Kidney tubule cell (primary cell): ENCODE measurements at regions not wholly inside any gene's neighbourhood (a gene's known extent, or its start where the extent isn't known, plus 50 kb on each side); places are given as distances from the start of the nearest gene placed in this dataset.

Source experiments
- DNase-seq: peaks from one replicate; pipeline ENCODE4 v3.0.0-alpha.2; 2018; ENCODE audit warnings: low spot score

DNA sequence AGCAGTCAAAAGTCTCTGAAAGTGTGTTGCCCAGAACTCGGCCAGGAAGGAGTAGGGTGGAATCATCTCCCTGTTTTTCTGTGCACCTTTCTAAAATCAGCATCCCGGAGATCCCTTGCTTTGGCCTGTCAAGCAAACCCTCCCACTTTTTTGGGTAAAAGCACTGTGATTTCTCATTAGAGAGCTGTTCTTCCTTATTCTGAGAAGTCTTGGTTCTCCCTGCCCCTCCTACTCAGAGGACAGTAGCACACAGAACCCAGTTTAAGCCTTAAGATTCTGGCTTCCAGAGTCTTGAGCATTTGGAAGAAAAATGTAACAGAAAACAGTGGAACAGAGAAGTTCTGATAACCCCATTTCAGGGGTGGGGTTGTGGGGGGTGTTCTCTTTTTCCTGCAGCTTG, 52.6 kb upstream of the KATNAL1 start:
- DNase-seq = no peak

- no peak for DNase-seq
Observed at GRCh38 chr13:30360586-30360985, 53.2 kb upstream of the KATNAL1 start.

GRCh38 chr13:30362005-30362788, 54.8 kb upstream of the KATNAL1 start:
- DNase-seq = no peak

DNA sequence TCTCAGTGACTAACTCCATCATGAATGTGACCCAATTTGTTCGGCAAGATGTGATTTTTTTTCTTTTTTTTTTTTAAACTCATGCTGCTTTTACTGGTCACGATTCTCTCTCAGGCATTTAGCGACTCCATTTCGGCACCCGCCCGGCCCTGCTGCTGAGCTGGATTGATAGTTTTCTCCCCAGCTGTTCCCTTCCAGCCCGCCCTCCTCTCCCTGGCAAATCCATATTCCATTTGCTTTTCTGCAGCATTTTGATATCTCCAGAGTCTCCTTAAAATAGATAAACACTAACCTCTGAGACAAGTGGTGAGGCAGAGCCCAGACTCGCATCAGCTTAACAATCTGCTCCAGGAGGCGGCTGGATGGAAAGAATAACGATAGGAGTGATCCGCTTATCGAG, 55.5 kb upstream of the KATNAL1 start:
- DNase-seq = no peak

GRCh38 chr13:30363725-30364124, 56.4 kb upstream of the KATNAL1 start:
- no peak for DNase-seq

GRCh38 chr13:30364133-30364532, 56.8 kb upstream of the KATNAL1 start:
- no peak for DNase-seq

GRCh38 chr13:30364876-30365275, 57.4 kb upstream of the UBE2L5 start:
- DNase-seq = peak; percentile 63

- no peak for DNase-seq
Observed at GRCh38 chr13:30366088-30366487, 56.2 kb upstream of the UBE2L5 start.

DNA sequence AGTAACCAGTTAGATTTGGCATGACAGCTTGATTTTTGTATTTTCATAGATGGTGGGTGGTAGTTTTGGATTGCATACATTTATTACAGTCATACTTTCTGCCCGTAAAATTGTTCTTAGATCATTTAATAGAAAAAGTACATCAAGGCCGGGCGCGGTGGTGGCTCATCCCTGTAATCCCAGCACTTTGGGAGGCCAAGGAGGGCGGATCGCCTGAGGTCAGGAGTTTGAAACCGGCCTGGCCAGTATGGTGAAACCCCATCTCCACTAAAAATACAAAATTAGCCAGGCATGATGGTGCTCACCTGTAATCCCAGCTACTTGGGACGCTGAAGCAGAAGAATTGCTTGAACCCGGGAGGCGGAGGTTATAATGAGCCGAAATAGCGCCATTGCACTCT, 55.0 kb upstream of the UBE2L5 start:
- no peak for DNase-seq

- DNase-seq = no peak
Observed at GRCh38 chr13:30370146-30370545, 52.1 kb upstream of the UBE2L5 start.

DNA sequence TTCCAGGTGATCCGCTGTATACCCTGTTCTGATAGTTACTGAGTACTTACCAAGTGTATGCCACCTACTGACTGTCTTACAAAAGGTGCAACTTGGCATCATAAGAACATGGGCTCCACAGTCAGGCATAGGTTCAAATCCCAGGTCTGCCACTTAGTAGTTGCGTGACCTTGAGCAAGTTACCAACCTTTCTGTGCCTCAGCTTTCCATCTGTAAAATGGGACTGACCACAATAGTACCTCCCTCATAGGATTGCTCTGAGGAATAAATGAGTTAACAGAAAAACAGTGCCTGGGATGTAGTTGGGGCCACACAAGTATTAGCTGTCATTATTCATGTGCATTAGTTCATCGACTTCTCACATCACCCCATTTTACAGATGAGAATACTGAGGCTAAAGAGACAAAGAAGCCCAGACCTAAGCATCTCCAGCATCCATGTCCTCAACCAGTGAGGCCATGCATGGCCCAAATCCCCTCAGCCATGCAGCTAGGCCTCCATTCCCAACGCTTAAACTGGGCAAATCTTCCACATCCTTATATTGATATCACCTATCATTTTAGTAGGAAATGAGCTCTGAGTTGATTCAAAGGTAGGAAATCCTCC, 51.3 kb upstream of the UBE2L5 start:
- DNase-seq = no peak

- peak; percentile 94 for DNase-seq
Observed at GRCh38 chr13:30371649-30372265, 50.5 kb upstream of the UBE2L5 start.
